ENCODE measurements at regions not wholly inside any gene's neighbourhood (a gene's known extent, or its start where the extent isn't known, plus 50 kb on each side); places are given as distances from the start of the nearest gene placed in this dataset.
"Not testable (repeated sequence)": the region's sequence is repeated elsewhere in the genome, so short reads cannot be mapped to it uniquely, and the experiment has no call there.

DNA sequence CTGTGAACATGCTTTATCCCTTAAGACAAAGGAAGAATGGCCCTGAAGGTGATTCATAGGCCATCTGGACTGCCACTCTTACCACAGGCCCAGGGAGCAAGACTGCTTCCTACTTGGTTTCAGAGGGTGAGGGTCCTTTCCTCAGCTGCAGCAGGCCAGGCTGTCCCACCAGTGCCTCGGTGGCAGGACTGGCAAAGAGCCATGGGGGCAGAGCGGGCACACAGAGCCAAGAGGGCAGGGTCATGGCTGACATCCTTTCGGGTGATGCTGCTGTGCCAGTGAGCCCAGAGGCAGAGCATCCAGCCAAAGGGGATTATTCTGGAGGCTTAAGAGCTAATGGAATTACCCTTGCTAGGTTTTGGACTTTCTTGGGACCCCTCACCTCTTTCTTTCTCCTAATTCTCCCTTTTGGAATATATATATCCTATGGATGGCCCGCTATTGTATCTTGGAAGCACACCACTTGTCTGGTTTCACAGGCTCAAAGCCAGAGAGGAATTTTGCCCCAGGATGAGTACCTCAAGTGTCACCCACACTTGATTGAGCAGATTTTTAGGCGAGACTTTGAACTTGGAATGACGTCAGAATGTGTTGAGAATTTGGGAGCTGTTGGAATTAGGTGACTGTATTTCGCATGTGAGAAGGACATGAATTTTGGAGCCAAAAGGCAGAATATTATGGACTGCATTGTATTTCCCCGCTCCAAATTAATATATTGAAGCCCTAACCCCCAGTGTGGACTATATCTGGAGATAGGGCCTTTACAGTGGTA is 180.6 kb downstream of the BARX1 start:
- no peak overlapping the region for H3K4me3 ChIP-seq (ENCODE audit: low read depth, low read length)
- DNase-seq (ENCODE audit: low read depth): no peak
- TF ChIP-seq, protein P1, sequence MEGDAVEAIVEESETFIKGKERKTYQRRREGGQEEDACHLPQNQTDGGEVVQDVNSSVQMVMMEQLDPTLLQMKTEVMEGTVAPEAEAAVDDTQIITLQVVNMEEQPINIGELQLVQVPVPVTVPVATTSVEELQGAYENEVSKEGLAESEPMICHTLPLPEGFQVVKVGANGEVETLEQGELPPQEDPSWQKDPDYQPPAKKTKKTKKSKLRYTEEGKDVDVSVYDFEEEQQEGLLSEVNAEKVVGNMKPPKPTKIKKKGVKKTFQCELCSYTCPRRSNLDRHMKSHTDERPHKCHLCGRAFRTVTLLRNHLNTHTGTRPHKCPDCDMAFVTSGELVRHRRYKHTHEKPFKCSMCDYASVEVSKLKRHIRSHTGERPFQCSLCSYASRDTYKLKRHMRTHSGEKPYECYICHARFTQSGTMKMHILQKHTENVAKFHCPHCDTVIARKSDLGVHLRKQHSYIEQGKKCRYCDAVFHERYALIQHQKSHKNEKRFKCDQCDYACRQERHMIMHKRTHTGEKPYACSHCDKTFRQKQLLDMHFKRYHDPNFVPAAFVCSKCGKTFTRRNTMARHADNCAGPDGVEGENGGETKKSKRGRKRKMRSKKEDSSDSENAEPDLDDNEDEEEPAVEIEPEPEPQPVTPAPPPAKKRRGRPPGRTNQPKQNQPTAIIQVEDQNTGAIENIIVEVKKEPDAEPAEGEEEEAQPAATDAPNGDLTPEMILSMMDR (IDR thresholded peaks at IDR 0.05; ENCODE audit: control insufficient read depth, extremely low read depth, insufficient read depth): no peak

DNA sequence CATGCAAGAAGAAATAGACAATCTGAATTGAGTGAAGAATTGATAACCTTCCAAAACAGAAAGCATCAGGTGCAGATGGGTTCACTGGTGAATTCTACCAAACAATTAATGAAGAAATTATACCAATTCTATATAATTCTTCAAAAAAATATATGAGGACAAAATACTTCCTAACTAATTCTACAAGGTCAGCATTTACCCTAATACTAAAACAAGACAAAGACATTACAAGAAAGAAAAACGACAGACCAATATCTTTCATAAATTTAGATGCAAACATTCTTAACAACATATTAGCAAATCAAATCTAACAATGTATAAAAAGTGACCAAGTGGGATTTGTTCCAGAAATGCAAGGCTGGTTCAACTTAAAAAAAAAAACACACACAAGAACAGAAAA is 183.9 kb downstream of the BARX1 start:
- TF ChIP-seq, protein P1 (IDR thresholded peaks at IDR 0.05; ENCODE audit: control insufficient read depth, extremely low read depth, insufficient read depth): no peak

DNA sequence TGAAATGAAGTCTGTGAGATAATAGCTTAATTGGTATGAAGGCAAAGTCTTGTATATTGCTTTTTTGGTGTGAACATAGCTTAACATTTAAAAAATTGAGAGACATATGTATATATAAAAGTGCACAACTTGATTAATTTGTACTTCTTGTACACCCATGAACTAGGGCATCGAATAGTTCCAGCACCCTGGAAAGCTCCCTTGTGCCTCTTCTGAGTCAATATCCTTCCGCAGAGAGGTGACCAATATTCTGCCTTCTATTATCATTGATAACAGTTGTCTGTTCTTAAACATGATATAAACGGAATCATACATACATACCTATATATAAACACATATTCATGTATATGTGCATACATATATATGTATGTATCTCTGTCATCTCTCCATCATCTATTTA is 185.4 kb downstream of the PHF2 start:
- TF ChIP-seq, protein P1 (IDR thresholded peaks at IDR 0.05; ENCODE audit: control insufficient read depth, extremely low read depth, insufficient read depth): no peak
- H3K4me3 ChIP-seq (ENCODE audit: low read depth, low read length): no peak overlapping the region
- no peak for DNase-seq (ENCODE audit: low read depth)

More for the DNA sequence above, 183.9 kb downstream of the BARX1 start:
- no peak overlapping the region for H3K4me3 ChIP-seq (ENCODE audit: low read depth, low read length)
- no peak for DNase-seq (ENCODE audit: low read depth)

DNA sequence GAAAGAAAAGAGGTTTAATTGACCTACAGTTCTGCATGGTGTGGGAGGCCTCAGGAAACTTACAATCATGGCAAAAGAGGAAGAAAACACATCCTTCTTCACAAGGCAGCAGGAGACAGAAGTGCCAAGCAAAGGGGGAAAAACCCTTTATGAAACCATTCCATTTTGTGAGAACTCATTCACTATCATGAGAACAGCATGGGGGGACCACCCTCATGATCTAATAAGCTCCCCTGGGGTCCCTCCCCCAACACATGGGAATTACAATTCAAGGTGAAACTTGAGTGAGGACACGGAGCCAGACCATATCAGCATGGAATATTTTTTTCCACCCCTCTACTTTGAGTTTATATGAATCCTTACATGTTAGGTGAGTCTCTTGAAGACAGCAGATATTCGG is 173.7 kb downstream of the PHF2 start:
- no peak for DNase-seq (ENCODE audit: low read depth)
- TF ChIP-seq, protein P1 (IDR thresholded peaks at IDR 0.05; ENCODE audit: control insufficient read depth, extremely low read depth, insufficient read depth): no peak
- no peak overlapping the region for H3K4me3 ChIP-seq (ENCODE audit: low read depth, low read length)

DNA sequence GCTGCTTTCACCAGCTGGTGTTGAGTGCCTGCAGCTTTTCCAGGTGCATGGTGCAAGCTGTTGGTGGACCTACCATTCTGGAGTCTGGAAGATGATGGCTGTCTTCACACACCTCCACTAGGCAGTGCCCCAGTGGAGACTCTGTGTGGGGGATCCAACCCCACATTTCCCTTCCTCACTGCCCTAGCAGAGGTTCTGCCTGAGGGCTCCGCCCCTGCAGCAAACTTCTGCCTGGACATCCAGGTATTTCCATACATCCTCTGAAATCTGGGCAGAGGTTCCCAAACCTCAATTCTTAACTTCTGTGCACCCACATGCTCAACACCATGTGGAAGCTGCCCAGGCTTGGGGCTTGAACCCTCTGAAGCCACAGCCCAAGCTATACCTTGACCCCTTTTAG is 172.4 kb downstream of the PHF2 start:
- H3K4me3 ChIP-seq (ENCODE audit: low read depth, low read length): not testable (repeated sequence)

DNA sequence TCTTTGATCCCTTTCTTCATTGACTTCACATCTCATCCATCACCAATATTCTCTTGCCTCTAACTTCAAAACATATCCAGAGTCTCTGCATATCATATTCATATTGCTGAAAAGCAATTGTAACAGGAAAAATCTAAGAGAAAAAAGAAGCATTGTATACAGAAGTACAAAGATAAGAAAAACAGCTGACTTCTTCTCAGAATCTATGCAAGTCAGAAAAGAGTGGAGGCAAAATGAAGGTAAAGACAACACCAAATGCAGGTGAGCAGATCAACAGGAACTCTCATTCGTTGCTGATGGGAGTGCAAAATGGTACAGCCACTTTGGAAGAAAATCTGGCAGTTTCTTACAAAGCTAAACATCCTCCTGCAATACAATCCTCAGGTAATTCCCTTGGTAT is 155.6 kb downstream of the PHF2 start:
- TF ChIP-seq, protein P1 (IDR thresholded peaks at IDR 0.05; ENCODE audit: control insufficient read depth, extremely low read depth, insufficient read depth): no peak
- DNase-seq (ENCODE audit: low read depth): no peak
- no peak overlapping the region for H3K4me3 ChIP-seq (ENCODE audit: low read depth, low read length)

More for the DNA sequence above, 172.4 kb downstream of the PHF2 start:
- DNase-seq (ENCODE audit: low read depth): not testable (repeated sequence)

DNA sequence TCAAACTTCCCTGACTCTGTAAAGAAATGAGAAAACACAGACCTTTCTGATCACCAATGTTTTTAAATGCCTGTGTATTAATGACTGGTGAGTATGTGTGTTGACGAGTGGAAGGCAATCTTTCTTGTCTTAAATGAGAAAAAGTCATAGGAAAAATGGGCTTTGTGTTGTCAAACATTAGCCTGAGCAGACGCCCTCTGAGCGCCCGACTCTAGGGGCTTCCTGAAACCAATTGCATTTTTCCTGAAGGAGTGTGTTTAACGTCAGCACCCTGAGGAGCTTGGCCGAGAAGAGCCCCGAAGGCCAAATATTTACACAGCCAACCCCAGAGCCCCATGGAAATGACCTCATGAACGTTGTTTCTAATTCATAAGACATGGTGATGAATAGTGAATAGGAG is 154.3 kb downstream of the PHF2 start:
- no peak overlapping the region for H3K4me3 ChIP-seq (ENCODE audit: low read depth, low read length)
- TF ChIP-seq, protein P1 (IDR thresholded peaks at IDR 0.05; ENCODE audit: control insufficient read depth, extremely low read depth, insufficient read depth): no peak
- DNase-seq (ENCODE audit: low read depth): no peak
